GM12872 (cell line): ENCODE measurements at regions not wholly inside any gene's neighbourhood (a gene's known extent, or its start where the extent isn't known, plus 50 kb on each side); places are given as distances from the start of the nearest gene placed in this dataset.

Experiments used
- TF ChIP-seq, protein P1 (sequence below): IDR thresholded peaks from 3 replicates; pipeline ENCODE4 v1.5.1; 2011; ENCODE audit warnings: low read depth, mild to moderate bottlenecking, low read length, moderate library complexity; ENCODE audit not compliant: insufficient read depth

- TF ChIP-seq, protein P1, sequence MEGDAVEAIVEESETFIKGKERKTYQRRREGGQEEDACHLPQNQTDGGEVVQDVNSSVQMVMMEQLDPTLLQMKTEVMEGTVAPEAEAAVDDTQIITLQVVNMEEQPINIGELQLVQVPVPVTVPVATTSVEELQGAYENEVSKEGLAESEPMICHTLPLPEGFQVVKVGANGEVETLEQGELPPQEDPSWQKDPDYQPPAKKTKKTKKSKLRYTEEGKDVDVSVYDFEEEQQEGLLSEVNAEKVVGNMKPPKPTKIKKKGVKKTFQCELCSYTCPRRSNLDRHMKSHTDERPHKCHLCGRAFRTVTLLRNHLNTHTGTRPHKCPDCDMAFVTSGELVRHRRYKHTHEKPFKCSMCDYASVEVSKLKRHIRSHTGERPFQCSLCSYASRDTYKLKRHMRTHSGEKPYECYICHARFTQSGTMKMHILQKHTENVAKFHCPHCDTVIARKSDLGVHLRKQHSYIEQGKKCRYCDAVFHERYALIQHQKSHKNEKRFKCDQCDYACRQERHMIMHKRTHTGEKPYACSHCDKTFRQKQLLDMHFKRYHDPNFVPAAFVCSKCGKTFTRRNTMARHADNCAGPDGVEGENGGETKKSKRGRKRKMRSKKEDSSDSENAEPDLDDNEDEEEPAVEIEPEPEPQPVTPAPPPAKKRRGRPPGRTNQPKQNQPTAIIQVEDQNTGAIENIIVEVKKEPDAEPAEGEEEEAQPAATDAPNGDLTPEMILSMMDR: no peak
These were observed 167.2 kb downstream of the CNTN3 start for GRCh38 chr3:74447221-74447620.

DNA sequence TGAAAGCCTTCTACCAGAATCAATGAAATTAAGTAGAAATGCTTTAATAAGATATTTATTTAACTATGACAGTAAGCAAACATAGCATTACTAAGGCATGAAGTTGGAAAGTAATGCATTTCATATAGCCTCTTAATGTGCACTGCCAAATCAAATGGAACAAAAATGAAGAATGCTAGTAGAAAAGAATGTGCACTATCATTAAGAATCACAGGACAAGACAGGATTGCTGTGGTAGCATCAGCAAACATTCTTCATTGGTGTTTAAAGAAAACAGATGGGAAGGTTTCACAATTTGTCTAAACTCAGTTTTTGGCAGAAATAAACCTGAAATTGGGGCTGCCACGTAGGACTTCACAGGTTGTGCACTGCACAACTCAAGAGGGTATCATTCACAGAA, 168.9 kb downstream of the CNTN3 start:
- TF ChIP-seq, protein P1: no peak

DNA sequence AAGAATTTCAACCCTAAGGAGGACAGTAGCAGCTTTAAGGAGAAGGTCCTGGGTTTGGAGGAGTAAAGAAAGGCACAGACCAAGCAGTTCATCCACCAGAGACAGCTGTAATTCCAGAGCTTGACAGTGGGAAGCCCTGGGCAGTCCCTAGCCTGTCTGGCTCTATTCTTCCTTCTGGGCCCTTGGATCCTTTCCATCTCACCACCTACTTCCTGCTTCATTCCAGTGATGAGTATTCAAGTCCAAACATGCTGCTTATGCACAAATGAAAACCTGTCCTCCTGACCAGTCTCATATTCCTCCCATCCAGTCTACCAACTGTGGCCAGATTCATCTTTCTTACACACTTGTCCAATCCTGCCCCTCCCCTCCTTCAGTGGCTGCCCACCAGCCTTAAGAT, 171.4 kb downstream of the CNTN3 start:
- TF ChIP-seq, protein P1: no peak

DNA sequence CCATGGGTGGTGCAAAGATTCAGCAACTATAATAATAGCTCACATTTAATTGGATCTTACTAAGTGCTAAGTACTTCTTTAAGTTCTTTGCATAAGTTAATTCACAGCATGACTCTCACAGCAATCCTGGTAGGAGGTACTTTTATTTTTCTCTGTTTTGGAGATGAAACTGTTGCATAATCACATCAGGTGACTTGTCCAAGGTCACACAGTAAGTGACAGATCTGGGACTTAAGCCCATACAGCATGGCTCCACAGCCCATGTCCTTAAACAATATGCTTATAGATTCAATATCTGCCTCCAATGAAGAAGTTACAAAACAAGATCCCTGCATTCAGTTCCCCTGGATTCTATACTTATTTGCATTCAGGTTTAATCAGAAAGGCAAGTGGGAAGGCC, 171.8 kb downstream of the CNTN3 start:
- TF ChIP-seq, protein P1: no peak

GRCh38 chr3:74442068-74442467, 172.4 kb downstream of the CNTN3 start:
- TF ChIP-seq, protein P1: no peak

DNA sequence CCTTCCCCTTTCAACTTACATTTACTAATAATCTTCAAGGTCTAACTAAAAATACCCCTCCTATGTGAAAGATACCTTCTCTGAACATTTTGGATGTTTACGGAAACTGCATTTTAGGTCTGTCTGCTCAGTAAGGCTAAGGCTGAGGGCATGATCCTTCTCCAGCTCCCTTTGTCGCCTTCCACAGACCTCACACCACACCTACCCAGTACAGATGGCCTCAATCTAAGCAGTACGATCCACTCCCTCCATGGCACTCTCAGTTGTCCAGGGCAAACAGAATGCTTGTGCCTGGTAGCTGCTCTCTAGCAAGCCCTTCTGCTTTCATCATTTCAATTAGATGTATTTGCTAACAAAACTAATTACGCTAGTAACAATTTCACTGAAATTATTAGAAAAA, 178.3 kb downstream of the CNTN3 start:
- TF ChIP-seq, protein P1: no peak

GRCh38 chr3:74435631-74436030, 178.8 kb downstream of the CNTN3 start:
- TF ChIP-seq, protein P1: no peak

- TF ChIP-seq, protein P1: no peak
These were observed 180.1 kb downstream of the CNTN3 start for GRCh38 chr3:74434406-74434805.
